ENCODE measurements at regions not wholly inside any gene's neighbourhood (a gene's known extent, or its start where the extent isn't known, plus 50 kb on each side); places are given as distances from the start of the nearest gene placed in this dataset.

- TF ChIP-seq MAFK (conservative IDR thresholded peaks at IDR 0.05 in 1 of 2, IDR thresholded peaks at IDR 0.05 in 1 of 2; ENCODE audit: low read length in 2 of 2) (peak; percentile 53 to 70; a peak in 3 of 4 replicates), HMG20A (CRISPR knock-in tag; IDR thresholded peaks at IDR 0.05; ENCODE audit: borderline replicate concordance) (no peak), ATRX (CRISPR knock-in tag; IDR thresholded peaks at IDR 0.05; ENCODE audit: borderline replicate concordance) (no peak), MAFF (IDR thresholded peaks at IDR 0.05; ENCODE audit: low read depth, low read length) (peak; percentile 56; the same call in 1 of the 2 replicates)
- POLR2A ChIA-PET = no interaction called here
- H3K4me3 ChIP-seq (replicated peaks in 1 of 3; ENCODE audit: insufficient read depth in 1 of 3, low read depth in 2 of 3, low read length in 3 of 3) = no peak overlapping the region
- H3K4me1 ChIP-seq (ENCODE audit: insufficient read depth, low read length) = no peaks in the 10 kb centered on the region
- FAIRE-seq = no peak
- no peak for DNase-seq (ENCODE audit: low spot score)
- no TSS peak for BruUV-seq (replicated peaks)
- no peaks in the 10 kb centered on the region for H3K36me3 ChIP-seq (replicated peaks in 1 of 2; ENCODE audit: control insufficient read depth in 1 of 2, insufficient read depth in 2 of 2, low read length in 2 of 2)
- CTCF ChIA-PET (ENCODE audit: low intra/inter-chr PET ratio, low total read pairs) = no interaction called here
- no peak overlapping the region for H3K4me2 ChIP-seq (ENCODE audit: low read depth, low read length)
- intact Hi-C loops (cut with micrococcal nuclease; ENCODE audit: unreplicated experiment) = no loop called here
- H4K20me1 ChIP-seq (ENCODE audit: insufficient read depth, low read length) = no peaks in the 10 kb centered on the region
- no peak overlapping the region for H2AFZ ChIP-seq (ENCODE audit: low read length)
- H3K27me3 ChIP-seq (ENCODE audit: control insufficient read depth in 1 of 2, insufficient read depth in 2 of 2, low read length in 2 of 2) = no peaks in the 10 kb centered on the region
- ATAC-seq = no peak
- peaks cover 85% of the 10 kb centered on the region for H3K9me3 ChIP-seq (ENCODE audit: low read length)
- 1% methylated on average over 2 of the region's 2 CpGs for WGBS (ENCODE audit: low lambda C conversion rate)
- H3K27ac ChIP-seq (ENCODE audit: extremely low read length, insufficient read depth, low read length) = no peak overlapping the region
- no peak overlapping the region for H3K9ac ChIP-seq (ENCODE audit: insufficient read depth, low read depth, low read length)
- H3K79me2 ChIP-seq (ENCODE audit: insufficient read depth, low read length) = no peaks in the 10 kb centered on the region
- in situ Hi-C loops (cut with HindIII; ENCODE audit: extremely low pct_ligation_motif_present, low pct_unique_long_range_greater_than_20kb) = no loop called here
Measured at GRCh38 chr4:30268370-30268769, 451.8 kb upstream of the PCDH7 start.

- POLR2A ChIA-PET = no interaction called here
- H3K27me3 ChIP-seq (ENCODE audit: control insufficient read depth in 1 of 2, insufficient read depth in 2 of 2, low read length in 2 of 2) = no peaks in the 10 kb centered on the region
- H3K9ac ChIP-seq (ENCODE audit: insufficient read depth, low read depth, low read length) = no peak overlapping the region
- BruUV-seq (replicated peaks) = no TSS peak
- no peak overlapping the region for H2AFZ ChIP-seq (ENCODE audit: low read length)
- WGBS (ENCODE audit: low lambda C conversion rate) = 2% methylated on average over 6 of the region's 6 CpGs
- H3K4me1 ChIP-seq (ENCODE audit: insufficient read depth, low read length) = no peaks in the 10 kb centered on the region
- no peaks in the 10 kb centered on the region for H3K79me2 ChIP-seq (ENCODE audit: insufficient read depth, low read length)
- H3K4me2 ChIP-seq (ENCODE audit: low read depth, low read length) = no peak overlapping the region
- H3K36me3 ChIP-seq (replicated peaks in 1 of 2; ENCODE audit: control insufficient read depth in 1 of 2, insufficient read depth in 2 of 2, low read length in 2 of 2) = no peaks in the 10 kb centered on the region
- intact Hi-C loops (cut with micrococcal nuclease; ENCODE audit: unreplicated experiment) = no loop called here
- no peak for TF ChIP-seq ZMAT3 (CRISPR knock-in tag; conservative IDR thresholded peaks at IDR 0.05)
- TF ChIP-seq FOXA1 (IDR thresholded peaks at IDR 0.05) = no peak
- TF ChIP-seq FOXA1 (CRISPR knock-in tag; IDR thresholded peaks at IDR 0.05) = no peak
- TF ChIP-seq ZNF18 (CRISPR knock-in tag; IDR thresholded peaks at IDR 0.05; ENCODE audit: insufficient replicate concordance) = no peak
- TF ChIP-seq TOE1 (CRISPR knock-in tag; IDR thresholded peaks at IDR 0.05) = no peak
- H3K27ac ChIP-seq (ENCODE audit: extremely low read length, insufficient read depth, low read length) = no peak overlapping the region
- in situ Hi-C loops (cut with HindIII; ENCODE audit: extremely low pct_ligation_motif_present, low pct_unique_long_range_greater_than_20kb) = no loop called here
- ATAC-seq (no peak), FAIRE-seq (no peak), DNase-seq (ENCODE audit: low spot score) (no peak)
- no peak overlapping the region for H3K4me3 ChIP-seq (replicated peaks in 1 of 3; ENCODE audit: insufficient read depth in 1 of 3, low read depth in 2 of 3, low read length in 3 of 3)
- peaks cover 80% of the 10 kb centered on the region for H3K9me3 ChIP-seq (ENCODE audit: low read length)
- no peaks in the 10 kb centered on the region for H4K20me1 ChIP-seq (ENCODE audit: insufficient read depth, low read length)
- CTCF ChIA-PET (ENCODE audit: low intra/inter-chr PET ratio, low total read pairs) = no interaction called here
Measured at GRCh38 chr4:30269850-30270249, 450.3 kb upstream of the PCDH7 start.
